K562 (cell line): ENCODE measurements at regions not wholly inside any gene's neighbourhood (a gene's known extent, or its start where the extent isn't known, plus 50 kb on each side); places are given as distances from the start of the nearest gene placed in this dataset.

Source experiments
- ATAC-seq: fragments of 200-7000 bp; cut with Tn5 transposase; 3 replicates; pipeline ENCODE4 v1.9.1; 2020; ENCODE audit warnings: moderate library complexity
- BruUV-seq: library from RNA; stranded (reverse); fragments of 400-500 nt; replicated peaks from 2 replicates; lab custom pipeline; 2021; lab: Mats Ljungman, UMichigan
- CTCF ChIA-PET: fragments of 300-600 bp; formaldehyde crosslinking; extraction: SDS; loops from one replicate; lab custom pipeline; 2021; ENCODE audit warnings: low intra/inter-chr PET ratio; lab: Yijun Ruan, JAX
- POLR2A ChIA-PET: fragments of 300-600, 350-650 bp; sonication (Branson Sonifier 250); formaldehyde crosslinking; extraction: SDS; loops from one replicate; lab custom pipeline; 2021; ENCODE audit warnings: antibody characterized with exemption, inconsistent platforms; lab: Yijun Ruan, JAX
- DNase-seq, 4 experiments: peaks; one replicate each; pipeline versions ENCODE4 v3.0.0 to v3.0.0-alpha.2; 2011 to 2018; ENCODE audit warnings: low spot score in 3 of 4, mixed read lengths in 3 of 4; ENCODE audit errors: extremely low read depth in 1 of 4
- FAIRE-seq: peaks from 2 replicates; lab custom pipeline; 2011; peaks lifted over from hg19 to GRCh38; lab: Jason Lieb, UNC
- H2AFZ ChIP-seq: 2 replicates; pipeline ENCODE4 v1.6.0; 2011; ENCODE audit warnings: low read depth, low read length, control low read depth, inconsistent platforms
- H3K27ac ChIP-seq: fragments of 200-600 bp; 3 replicates; pipeline ENCODE4 v1.8.0; 2011; ENCODE audit warnings: low read depth, mild to moderate bottlenecking, control low read depth, inconsistent platforms, low read length, moderate library complexity, mixed read lengths; ENCODE audit errors: extremely low read depth
- H3K27me3 ChIP-seq, 2 experiments: fragments of 300-600 bp in 1 of 2; 2 replicates in 1 of 2; 3 replicates in 1 of 2; pipeline versions ENCODE4 v1.6.0 to v1.8.0; 2011; ENCODE audit warnings: inconsistent platforms in 2 of 2, low read length in 2 of 2, mild to moderate bottlenecking in 1 of 2, mixed read lengths in 1 of 2, moderate library complexity in 1 of 2; ENCODE audit not compliant: control insufficient read depth in 2 of 2, insufficient read depth in 2 of 2
- H3K36me3 ChIP-seq: fragments of 300-600 bp; 3 replicates; pipeline ENCODE4 v1.8.0; 2011; ENCODE audit warnings: mild to moderate bottlenecking, low read length, inconsistent platforms; ENCODE audit not compliant: control insufficient read depth, insufficient read depth
- H3K4me1 ChIP-seq, 2 experiments: fragments of 200-600 bp in 1 of 2; replicated peaks in 1 of 2; 2 replicates in 1 of 2; 3 replicates in 1 of 2; pipeline versions ENCODE4 v1.5.1 to v1.8.0; 2011; ENCODE audit warnings: inconsistent platforms in 2 of 2, low read length in 2 of 2, mild to moderate bottlenecking in 1 of 2, mixed read lengths in 1 of 2, moderate library complexity in 1 of 2; ENCODE audit not compliant: control insufficient read depth in 2 of 2, insufficient read depth in 2 of 2
- H3K4me2 ChIP-seq: 2 replicates; pipeline ENCODE4 v1.6.1; 2011; ENCODE audit warnings: low read length, control low read depth, inconsistent platforms, mixed read lengths; ENCODE audit not compliant: insufficient read depth
- H3K4me3 ChIP-seq: fragments of 200-600 bp; sonication (generic), shearing (Covaris generic); 2 replicates; pipeline ENCODE4 v1.5.1; 2016; ENCODE audit warnings: control low read depth, inconsistent platforms
- H3K79me2 ChIP-seq: fragments of 200-600 bp; 3 replicates; pipeline ENCODE4 v1.8.0; 2011; ENCODE audit warnings: low read length, inconsistent platforms; ENCODE audit not compliant: control insufficient read depth, insufficient read depth
- H3K9ac ChIP-seq, 2 experiments: 2 replicates each; pipeline versions ENCODE4 v1.6.0 to v1.6.1; 2011; ENCODE audit warnings: low read depth in 2 of 2, low read length in 2 of 2, control low read depth in 1 of 2, inconsistent platforms in 1 of 2, mild to moderate bottlenecking in 1 of 2, mixed read lengths in 1 of 2; ENCODE audit not compliant: insufficient read depth in 1 of 2
- H3K9me1 ChIP-seq: one replicate; pipeline ENCODE4 v1.6.0; 2011; ENCODE audit warnings: inconsistent platforms, mild to moderate bottlenecking, low read length, moderate library complexity; ENCODE audit not compliant: control insufficient read depth, insufficient read depth
- H3K9me3 ChIP-seq: replicated peaks from 2 replicates; pipeline ENCODE4 v1.5.1; 2011; ENCODE audit warnings: low read depth, low read length, inconsistent platforms; ENCODE audit not compliant: control insufficient read depth, insufficient read depth
- H4K20me1 ChIP-seq: replicated peaks from 2 replicates; pipeline ENCODE4 v1.6.1; 2011; ENCODE audit warnings: low read length, inconsistent platforms, mixed read lengths; ENCODE audit not compliant: control insufficient read depth, insufficient read depth
- CHD2 ChIP-seq: IDR thresholded peaks from 2 replicates; pipeline ENCODE4 v1.6.1; 2011; ENCODE audit warnings: low read depth, low read length
- CREB1 ChIP-seq, 2 experiments: sonication (generic) in 1 of 2; formaldehyde crosslinking in 1 of 2; IDR thresholded peaks; 2 replicates each; pipeline versions ENCODE4 v1.6.1 to v1.8.0; 2012 to 2022; ENCODE audit warnings: inconsistent platforms in 1 of 2, mild to moderate bottlenecking in 1 of 2, missing genetic modification reagents in 1 of 2, moderate library complexity in 1 of 2
- ELF4 ChIP-seq: fragments of 450-650 bp; formaldehyde crosslinking; IDR thresholded peaks from 2 replicates; pipeline ENCODE4 v1.4.0; 2022; ENCODE audit warnings: missing genetic modification characterization
- HCFC1 ChIP-seq: IDR thresholded peaks from 2 replicates; pipeline ENCODE4 v1.6.1; 2012; ENCODE audit warnings: low read depth, low read length, improper control_type of control experiment
- KDM1A ChIP-seq, 2 experiments: fragments of 450-650 bp; IDR thresholded peaks; 2 replicates each; pipeline ENCODE4 v1.6.1; 2016; ENCODE audit warnings: mild to moderate bottlenecking in 2 of 2
- MCM5 ChIP-seq: fragments of 450-650 bp; IDR thresholded peaks from 2 replicates; pipeline ENCODE4 v1.6.1; 2016; ENCODE audit warnings: low read depth
- RAD21 ChIP-seq, 2 experiments: fragments of 250-450 bp in 1 of 2; fragments of 450-650 bp in 1 of 2; sonication (Bioruptor Pico) in 1 of 2; formaldehyde crosslinking in 1 of 2; IDR thresholded peaks in 1 of 2; conservative IDR thresholded peaks in 1 of 2; 2 replicates each; pipeline versions ENCODE4 v1.4.0 to v1.8.0; 2020 to 2022; ENCODE audit warnings: mild to moderate bottlenecking in 2 of 2, moderate library complexity in 1 of 2
- RBM34 ChIP-seq: fragments of 200-400 bp; formaldehyde crosslinking; IDR thresholded peaks from 2 replicates; pipeline ENCODE4 v1.6.1; 2018; ENCODE audit warnings: low read length, borderline replicate concordance; ENCODE audit not compliant: insufficient read depth
- SAP30 ChIP-seq: fragments of 200-600 bp; sonication (generic); IDR thresholded peaks from 2 replicates; pipeline ENCODE4 v1.6.1; 2012; ENCODE audit warnings: borderline replicate concordance, low read depth, mild to moderate bottlenecking, moderate library complexity, low read length, control low read depth, inconsistent platforms; ENCODE audit not compliant: insufficient read depth, poor library complexity, severe bottlenecking
- TCF3 ChIP-seq: sonication (generic); formaldehyde crosslinking; IDR thresholded peaks from 2 replicates; pipeline ENCODE4 v1.4.0; 2020; ENCODE audit warnings: mild to moderate bottlenecking, missing genetic modification reagents
- ZKSCAN1 ChIP-seq: fragments of 150-350 bp; IDR thresholded peaks from 2 replicates; pipeline ENCODE4 v1.6.1; 2016; ENCODE audit warnings: low read depth, low read length
- ZNF311 ChIP-seq: fragments of 250-450 bp; sonication (Bioruptor Pico); IDR thresholded peaks from 2 replicates; pipeline ENCODE4 v1.4.0; 2020; ENCODE audit warnings: mild to moderate bottlenecking, moderate library complexity
- ZNF398 ChIP-seq: fragments of 250-450 bp; sonication (Bioruptor Pico); IDR thresholded peaks from 2 replicates; pipeline ENCODE4 v1.8.0; 2021; ENCODE audit warnings: moderate library complexity, mild to moderate bottlenecking, inconsistent platforms
- ZNF584 ChIP-seq: fragments of 200-800 bp; sonication (Bioruptor generic); IDR thresholded peaks from 2 replicates; pipeline ENCODE4 v1.6.1; 2016; ENCODE audit warnings: low read depth, mild to moderate bottlenecking, missing genetic modification characterization, missing compliant biosample characterization
- WGBS: fragments of 100-300 bp; shearing (Covaris generic); methylation state at CpG from one replicate; pipeline ENCODE4 v1.1.6; 2016; ENCODE audit warnings: low coverage, mixed read lengths; ENCODE audit not compliant: insufficient coverage; ENCODE audit errors: missing lambda C conversion rate; 5-methylcytosine and 5-hydroxymethylcytosine counted together
- in situ Hi-C: fragments of 300-500 bp; cut with MboI; formaldehyde crosslinking; loops from 4 replicates; pipeline ENCODE4 v1.15.0; 2018; ENCODE audit warnings: inconsistent platforms, mixed read lengths
- intact Hi-C: fragments of 100-400 bp; cut with micrococcal nuclease; formaldehyde crosslinking; loops from 2 replicates; pipeline ENCODE4 v1.14.2; 2022
- TF ChIP-seq, protein P1 (sequence below): fragments of 150-350 bp; IDR thresholded peaks from 2 replicates; pipeline ENCODE4 v1.6.1; 2014; ENCODE audit warnings: low read depth, mild to moderate bottlenecking, low read length, borderline replicate concordance
- TF ChIP-seq, protein P2 (sequence below): sonication (generic); formaldehyde crosslinking; IDR thresholded peaks from 2 replicates; pipeline ENCODE4 v1.8.1; 2022; ENCODE audit warnings: missing genetic modification reagents

GRCh38 chr4:17362430-17362829 is 149.5 kb downstream of the QDPR start (continued):
- TF ChIP-seq, protein P1, sequence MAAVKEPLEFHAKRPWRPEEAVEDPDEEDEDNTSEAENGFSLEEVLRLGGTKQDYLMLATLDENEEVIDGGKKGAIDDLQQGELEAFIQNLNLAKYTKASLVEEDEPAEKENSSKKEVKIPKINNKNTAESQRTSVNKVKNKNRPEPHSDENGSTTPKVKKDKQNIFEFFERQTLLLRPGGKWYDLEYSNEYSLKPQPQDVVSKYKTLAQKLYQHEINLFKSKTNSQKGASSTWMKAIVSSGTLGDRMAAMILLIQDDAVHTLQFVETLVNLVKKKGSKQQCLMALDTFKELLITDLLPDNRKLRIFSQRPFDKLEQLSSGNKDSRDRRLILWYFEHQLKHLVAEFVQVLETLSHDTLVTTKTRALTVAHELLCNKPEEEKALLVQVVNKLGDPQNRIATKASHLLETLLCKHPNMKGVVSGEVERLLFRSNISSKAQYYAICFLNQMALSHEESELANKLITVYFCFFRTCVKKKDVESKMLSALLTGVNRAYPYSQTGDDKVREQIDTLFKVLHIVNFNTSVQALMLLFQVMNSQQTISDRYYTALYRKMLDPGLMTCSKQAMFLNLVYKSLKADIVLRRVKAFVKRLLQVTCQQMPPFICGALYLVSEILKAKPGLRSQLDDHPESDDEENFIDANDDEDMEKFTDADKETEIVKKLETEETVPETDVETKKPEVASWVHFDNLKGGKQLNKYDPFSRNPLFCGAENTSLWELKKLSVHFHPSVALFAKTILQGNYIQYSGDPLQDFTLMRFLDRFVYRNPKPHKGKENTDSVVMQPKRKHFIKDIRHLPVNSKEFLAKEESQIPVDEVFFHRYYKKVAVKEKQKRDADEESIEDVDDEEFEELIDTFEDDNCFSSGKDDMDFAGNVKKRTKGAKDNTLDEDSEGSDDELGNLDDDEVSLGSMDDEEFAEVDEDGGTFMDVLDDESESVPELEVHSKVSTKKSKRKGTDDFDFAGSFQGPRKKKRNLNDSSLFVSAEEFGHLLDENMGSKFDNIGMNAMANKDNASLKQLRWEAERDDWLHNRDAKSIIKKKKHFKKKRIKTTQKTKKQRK = no peak
- TF ChIP-seq ZKSCAN1 (no peak), HCFC1 (no peak), SAP30 (no peak), ZNF311 (CRISPR knock-in tag) (no peak), RAD21 (CRISPR knock-in tag; conservative IDR thresholded peaks at IDR 0.05 in 1 of 2, IDR thresholded peaks at IDR 0.05 in 1 of 2) (no peak)

- ChIA-PET POLR2A (no interaction called here), CTCF (no interaction called here)
- Histone ChIP-seq H3K36me3 (no peaks in the 10 kb centered on the region), H3K27ac (no peak overlapping the region), H3K27me3 (no peaks in the 10 kb centered on the region), H3K9ac (no peak overlapping the region), H3K9me3 (no peaks in the 10 kb centered on the region), H3K4me3 (no peak overlapping the region), H3K4me2 (no peak overlapping the region), H2AFZ (no peak overlapping the region), H3K79me2 (no peaks in the 10 kb centered on the region), H3K4me1 (no peaks in the 10 kb centered on the region), H3K9me1 (no peaks in the 10 kb centered on the region), H4K20me1 (no peaks in the 10 kb centered on the region)
- intact Hi-C loops = no loop called here
- WGBS = 0% methylated on average over 4 of the region's 4 CpGs
- FAIRE-seq = no peak
- DNase-seq = no peak
- in situ Hi-C loops = loop anchor here (25.0 kb wide), 1 partner anchor 1229 kb away; no protein-coding TSS in a partner anchor
- no peak for ATAC-seq
- BruUV-seq = no TSS peak
- TF ChIP-seq CREB1 (IDR thresholded peaks at IDR 0.05) (no peak), CREB1 (CRISPR knock-in tag; IDR thresholded peaks at IDR 0.05) (no peak), ZNF584 (CRISPR knock-in tag) (no peak), ZNF398 (CRISPR knock-in tag) (no peak), RBM34 (no peak), MCM5 (no peak), RAD21 (CRISPR knock-in tag; conservative IDR thresholded peaks at IDR 0.05 in 1 of 2, IDR thresholded peaks at IDR 0.05 in 1 of 2) (no peak), CHD2 (no peak), KDM1A (IDR thresholded peaks at IDR 0.05) (no peak), ELF4 (no peak), TCF3 (CRISPR knock-in tag) (no peak)
- TF ChIP-seq, protein P2, sequence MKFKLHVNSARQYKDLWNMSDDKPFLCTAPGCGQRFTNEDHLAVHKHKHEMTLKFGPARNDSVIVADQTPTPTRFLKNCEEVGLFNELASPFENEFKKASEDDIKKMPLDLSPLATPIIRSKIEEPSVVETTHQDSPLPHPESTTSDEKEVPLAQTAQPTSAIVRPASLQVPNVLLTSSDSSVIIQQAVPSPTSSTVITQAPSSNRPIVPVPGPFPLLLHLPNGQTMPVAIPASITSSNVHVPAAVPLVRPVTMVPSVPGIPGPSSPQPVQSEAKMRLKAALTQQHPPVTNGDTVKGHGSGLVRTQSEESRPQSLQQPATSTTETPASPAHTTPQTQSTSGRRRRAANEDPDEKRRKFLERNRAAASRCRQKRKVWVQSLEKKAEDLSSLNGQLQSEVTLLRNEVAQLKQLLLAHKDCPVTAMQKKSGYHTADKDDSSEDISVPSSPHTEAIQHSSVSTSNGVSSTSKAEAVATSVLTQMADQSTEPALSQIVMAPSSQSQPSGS (CRISPR knock-in tag) = no peak
Observed at GRCh38 chr4:17358241-17358640, 153.6 kb downstream of the QDPR start.
